NCI-H774 (cell line): ENCODE measurements at regions not wholly inside any gene's neighbourhood (a gene's known extent, or its start where the extent isn't known, plus 50 kb on each side); places are given as distances from the start of the nearest gene placed in this dataset.

ENCODE experiments used
- DNase-seq: peaks from one replicate; lab custom pipeline; 2025; lab: John Stamatoyannopoulos, UW

DNA sequence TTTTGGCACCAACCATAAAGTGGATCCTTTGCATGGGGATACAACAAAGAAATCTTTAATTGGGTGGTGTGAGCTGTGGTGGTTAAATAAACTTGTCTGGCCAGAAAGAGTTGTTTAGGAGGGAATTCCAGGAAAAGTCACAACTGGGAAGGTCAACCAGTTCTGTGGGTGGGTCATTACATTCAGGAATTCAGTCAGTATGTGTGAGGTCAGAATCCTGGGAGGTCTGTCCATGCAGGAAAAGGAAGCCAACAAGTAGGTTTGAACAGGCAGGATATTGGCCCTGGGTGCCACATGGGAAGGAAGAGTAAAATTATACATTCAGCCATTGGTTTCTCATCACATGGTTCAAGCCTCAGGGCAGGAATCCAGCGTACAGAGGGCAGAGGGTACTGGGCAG is 162.3 kb upstream of the ADAMTS5 start:
- DNase-seq, result no peak

DNA sequence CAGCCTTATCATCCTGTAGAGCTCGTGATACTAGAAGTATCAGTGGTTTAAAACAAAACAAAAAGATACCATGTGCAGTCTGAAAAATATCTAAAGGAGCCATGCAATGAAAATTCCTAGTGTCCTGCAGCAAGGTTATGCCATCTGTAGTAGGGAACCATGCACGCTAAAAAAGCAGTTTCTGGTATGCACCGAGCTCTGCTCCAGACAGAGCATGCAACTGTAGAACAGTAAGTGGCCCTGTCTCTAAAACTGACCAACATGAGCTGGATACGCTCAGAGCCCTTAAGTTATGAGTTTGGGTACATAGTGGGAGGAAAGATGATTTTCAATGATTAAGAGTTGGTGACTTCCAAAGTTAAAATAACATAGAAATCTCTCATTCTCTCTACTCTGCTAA is 159.3 kb upstream of the ADAMTS5 start:
- DNase-seq, result no peak

DNA sequence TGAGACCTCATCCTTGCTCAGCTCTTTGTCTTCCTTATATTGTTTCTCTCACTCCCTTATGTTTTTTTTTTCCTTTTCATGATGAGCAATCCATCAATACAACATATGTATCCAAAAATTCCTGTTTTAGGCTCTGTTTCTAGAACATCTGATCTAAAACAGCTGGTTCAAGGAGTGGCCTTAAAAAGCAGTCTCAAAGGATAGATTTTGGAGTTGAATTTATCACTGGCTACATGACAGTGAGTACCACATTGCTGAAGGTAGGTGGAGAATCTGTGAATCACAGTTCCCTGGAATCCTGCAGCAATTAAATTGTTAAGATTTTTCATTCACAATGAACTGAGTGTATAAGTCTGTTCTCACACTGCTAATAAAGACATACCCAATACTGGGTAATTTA is 155.8 kb upstream of the ADAMTS5 start:
- DNase-seq, result no peak

DNA sequence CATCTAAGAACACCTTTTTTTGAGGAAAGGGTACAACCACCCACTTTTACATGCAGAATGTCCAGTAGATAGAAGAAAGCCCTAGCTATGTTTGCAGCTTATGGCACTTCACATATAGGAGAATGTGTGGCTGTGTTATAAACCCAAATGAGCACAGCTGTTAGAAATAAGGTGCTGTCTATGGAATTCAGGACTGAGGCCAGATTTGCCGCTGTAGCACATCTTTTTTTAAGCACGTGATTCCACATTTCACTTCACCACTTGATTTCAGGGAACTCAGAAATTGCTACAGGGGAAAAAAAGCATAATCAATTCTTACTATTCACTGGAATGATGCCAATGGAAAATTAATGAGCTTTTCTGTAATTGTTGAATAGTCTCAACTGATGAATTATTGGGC is 147.2 kb upstream of the ADAMTS5 start:
- no peak for DNase-seq

DNA sequence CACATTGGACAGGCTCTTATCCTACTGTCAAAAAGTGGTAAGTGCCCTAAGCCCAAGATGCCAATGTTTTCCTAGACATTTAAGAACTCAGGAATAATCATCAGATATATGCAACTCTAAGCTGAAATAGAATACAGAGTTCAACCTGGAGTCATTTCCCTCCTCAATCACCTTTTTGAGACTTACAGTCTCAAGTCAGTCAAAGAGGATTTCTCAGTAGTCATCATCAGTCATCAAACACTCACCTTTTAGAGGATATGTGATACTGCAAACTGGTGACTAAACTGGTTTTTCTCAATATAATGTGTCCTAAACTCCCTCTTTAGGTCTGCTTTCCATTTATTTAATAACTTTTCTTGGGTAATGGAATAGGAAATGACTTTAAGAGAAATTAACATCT is 145.3 kb upstream of the ADAMTS5 start:
- no peak for DNase-seq

DNA sequence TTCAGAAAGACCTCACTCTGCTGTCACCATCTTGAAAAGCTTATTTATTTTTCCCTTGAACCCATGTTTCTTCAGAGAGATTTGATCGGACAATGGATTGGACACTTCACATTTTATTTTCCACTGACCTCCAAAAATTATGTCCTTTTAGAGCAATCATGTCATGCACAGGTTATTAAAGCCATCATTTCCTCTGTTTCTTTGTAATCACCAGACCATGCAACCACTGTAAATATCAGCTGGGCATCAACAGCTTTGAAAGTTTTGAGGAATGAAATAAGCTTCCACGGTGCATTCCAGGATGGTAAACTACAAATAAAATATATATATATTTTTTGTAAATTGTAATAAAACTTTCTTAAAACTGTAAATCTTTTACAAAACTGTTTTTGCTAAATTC is 144.1 kb upstream of the ADAMTS5 start:
- DNase-seq, result no peak

DNA sequence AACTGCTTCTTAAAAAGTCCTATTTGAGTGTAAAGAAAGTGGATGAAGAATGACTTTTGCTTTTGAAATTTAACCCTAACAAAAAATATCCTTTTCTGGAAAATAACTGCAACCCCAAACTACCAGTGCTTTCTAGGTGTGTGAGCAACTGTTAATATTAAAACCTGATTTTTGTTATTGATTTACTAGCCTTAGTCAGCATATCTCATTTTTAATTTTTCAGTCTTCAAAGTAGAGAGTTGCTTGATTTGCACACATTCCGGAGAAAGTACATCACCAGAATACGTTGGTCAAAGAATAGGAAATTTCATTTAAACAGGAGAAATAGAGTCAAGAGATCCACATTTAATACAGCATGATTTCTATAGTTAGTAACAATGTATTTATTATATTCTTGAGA is 141.8 kb upstream of the ADAMTS5 start:
- DNase-seq, result no peak

DNA sequence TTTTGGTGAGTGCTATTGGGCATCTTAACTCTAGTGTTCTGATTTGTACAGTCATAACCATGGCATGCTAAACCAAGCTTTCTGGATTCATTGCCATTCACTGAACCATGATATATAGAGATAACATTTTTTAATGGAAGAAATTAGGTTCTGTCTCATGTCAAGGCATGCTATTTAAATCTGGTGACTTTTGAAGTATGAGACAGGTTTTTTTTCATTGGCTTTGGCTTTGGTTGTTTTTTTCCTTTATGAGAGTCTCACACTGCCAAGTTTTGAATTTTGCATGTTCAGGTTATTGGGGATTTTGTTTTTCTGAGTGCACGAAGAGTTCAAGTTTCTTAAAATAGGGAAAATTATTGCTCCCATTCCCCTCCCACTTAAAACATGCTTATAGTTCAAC is 141.3 kb upstream of the ADAMTS5 start:
- DNase-seq, result no peak

DNA sequence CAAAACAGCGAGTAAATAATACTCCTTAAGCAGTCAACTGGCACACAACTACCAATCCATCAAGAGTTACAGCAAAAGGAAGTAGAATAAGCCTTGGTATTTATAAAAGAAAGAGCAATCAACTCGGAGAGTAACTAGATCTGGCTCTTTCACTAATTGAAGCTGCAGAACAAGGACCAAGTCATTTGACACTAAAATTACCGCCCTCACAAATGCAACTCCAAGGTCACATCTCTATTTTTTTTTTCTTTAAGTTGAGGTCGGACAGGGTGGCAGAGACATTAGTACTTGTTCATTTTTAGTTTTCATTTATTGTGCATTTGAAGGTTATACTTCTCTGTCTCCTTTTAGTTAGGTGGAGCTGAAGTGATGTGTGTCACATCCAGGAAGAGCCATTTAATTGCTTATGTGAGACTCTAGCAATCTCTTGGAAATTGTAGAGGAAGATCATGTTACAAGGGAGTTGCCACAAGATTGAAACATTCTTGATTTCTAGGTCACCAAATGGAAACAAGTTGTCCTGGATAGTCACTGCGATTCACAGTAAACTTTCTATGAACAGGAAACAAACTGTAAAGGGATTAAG is 138.1 kb upstream of the ADAMTS5 start:
- DNase-seq, result no peak

DNA sequence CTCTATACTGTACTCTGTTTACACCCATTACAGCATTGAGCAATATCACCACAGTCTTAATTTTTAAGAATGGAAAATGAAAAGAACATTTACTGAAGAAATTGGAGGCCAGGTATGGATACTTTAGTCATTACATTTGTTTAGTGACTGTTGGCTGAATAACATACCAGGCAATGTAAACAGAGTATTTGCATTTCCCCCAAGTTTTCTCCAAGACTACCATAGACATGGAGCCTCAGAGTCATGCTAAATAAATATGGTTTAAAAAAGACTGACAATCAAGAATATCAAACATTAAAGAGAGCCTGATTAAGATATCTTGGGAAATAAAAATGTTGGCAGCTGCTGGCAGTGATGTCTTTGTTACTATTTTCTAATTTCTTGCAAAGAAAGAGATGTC is 136.9 kb upstream of the ADAMTS5 start:
- no peak for DNase-seq

DNA sequence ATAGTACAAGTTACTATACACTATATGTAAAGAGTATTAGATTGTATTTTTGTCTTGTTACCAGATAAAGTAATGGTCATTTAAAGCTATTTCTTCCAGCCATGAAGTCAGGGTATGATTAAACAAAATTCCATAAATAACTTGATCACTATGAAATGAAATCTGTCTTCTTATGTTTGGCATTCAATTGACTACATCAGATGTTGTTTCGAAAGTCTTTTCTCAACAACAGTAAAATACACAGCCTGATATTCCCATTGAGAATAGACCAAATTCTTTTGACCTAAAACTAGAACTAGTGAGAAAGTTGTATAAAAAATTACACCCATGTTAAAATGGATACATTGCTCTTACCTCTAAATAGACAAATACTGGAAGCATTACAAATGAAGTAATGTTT is 134.6 kb upstream of the ADAMTS5 start:
- no peak for DNase-seq

DNA sequence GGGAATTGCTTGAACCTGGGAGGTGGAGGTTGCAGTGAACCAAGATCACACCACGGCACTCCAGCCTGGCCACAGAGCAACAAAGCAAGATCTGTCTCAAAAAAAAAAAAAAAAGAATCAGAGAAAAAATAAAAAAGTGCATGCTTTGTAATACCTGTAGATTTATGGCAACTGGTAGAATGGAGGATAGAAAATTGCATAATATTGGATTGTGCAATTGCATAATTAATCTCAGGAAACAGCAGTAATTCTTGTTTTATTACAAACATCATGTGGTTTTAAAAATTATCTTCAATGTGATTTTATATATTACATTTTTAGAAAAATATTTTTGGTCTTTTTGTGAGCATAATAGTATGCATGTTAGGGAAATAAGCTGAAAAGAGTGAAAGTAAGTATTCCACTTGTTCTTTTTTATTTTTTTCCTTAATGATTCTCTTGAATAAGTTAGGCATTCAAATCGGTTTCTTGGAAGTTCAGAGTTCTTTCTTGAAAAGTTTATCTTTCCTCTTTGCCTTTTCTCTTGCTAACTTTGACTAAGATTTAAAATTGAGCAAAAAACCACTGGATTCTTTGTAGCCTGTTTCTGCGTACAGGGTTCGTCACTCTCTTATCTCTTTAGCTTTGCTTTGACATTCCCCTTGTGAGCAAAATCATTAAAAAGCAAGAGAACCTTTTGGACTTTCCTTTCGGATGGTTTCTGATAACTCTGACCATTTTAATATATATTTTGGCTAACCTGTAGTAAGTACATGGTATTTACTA is 127.5 kb upstream of the ADAMTS5 start:
- DNase-seq, result no peak

DNA sequence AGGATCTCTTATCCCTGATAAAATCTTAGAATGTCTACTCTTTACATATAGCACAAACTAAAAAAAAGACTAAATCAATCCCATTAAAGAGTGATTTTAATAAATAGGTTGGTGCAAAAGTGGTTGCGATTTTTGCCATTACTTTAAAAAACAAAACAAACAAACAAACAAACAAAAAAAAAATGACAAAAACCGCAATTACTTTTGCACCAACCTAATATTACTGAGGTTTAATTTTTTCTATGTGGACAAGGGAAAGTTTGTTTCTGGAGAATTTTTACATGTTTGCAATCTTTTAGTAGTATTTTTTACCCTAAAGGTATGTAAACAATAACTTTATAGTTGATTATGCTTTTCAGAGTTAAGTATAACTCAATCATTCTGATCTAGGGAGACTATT is 119.7 kb upstream of the ADAMTS5 start:
- no peak for DNase-seq

DNA sequence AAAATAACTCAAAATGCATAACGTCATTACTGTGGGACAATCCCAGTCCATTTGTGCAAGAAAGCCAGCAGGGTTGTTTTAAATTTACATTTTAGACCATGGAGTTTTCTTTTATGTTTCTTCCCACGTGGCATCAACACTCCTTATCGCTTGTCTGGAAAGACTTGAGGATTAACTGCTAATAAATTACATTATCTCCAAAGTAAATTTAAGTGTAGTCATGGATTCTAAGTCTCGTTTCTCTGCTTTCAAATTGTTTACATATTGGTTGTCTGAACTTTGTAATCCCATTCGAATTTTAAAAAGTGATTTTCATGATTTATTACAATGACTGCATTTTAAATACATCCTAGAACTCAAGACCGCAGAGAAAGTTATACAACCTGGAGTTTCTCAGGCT is 119.3 kb upstream of the ADAMTS5 start:
- no peak for DNase-seq

DNA sequence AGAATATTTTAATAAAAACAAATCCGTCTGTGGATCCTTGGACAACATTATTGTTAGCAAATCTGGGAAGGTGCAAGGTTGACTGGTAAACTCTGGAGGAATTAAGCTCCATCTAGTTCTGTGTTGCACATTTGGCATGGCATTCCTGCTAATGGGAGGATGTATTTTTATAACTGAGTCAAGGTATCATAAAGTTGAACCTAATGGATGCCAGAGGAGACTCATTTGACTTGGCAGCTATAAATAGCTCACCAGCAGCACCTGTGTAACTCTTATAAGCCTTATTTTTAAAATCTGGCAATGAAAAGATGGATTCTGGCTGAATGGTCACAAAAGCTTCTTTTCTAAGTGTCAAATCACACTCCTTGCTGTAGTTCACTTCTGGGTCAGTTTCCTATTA is 118.5 kb upstream of the ADAMTS5 start:
- DNase-seq, result no peak

DNA sequence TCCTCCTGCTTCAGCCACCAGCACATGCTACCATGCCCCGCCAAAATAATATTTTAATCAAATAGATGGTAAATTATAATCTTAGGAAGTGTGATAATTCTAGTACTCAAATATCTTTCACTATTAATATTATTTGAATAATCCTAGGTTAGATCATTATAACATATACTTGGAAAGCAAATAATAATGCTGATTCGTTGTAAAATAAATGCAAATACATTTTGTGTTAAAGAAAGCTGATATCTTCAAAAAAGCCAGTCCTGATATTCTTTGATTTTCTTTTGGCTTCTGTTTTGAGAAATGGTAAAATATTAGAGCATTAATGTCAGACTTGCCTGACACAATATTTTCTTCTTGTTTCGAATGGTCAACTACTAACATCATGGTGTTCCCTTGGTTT is 116.3 kb upstream of the ADAMTS5 start:
- no peak for DNase-seq

DNA sequence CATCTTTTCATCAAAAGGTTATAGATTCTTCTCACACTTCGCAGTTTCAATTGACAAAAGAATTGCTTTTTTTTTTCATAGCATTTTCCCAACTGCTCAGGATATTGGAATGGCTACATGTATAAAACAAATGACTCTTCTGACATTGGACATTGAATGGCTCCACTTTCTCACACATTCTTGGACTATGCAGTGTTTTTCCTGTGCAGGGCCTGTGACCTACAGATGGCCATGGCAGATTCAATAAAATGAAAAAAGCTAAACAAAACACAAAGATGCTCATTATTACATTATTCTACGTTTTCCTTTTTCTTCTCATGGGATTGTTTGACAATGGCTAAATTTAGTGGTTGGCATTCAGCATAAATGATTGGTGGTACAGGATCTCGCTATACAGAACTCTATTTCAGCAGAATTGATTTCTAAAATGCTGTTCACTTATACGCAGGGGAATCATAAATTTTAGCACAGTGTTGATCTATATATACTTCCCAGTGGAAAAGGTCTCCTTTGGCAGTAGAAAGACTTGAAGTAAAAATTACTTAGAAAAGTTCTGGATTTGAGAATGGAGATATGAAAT is 115.6 kb upstream of the ADAMTS5 start:
- no peak for DNase-seq

DNA sequence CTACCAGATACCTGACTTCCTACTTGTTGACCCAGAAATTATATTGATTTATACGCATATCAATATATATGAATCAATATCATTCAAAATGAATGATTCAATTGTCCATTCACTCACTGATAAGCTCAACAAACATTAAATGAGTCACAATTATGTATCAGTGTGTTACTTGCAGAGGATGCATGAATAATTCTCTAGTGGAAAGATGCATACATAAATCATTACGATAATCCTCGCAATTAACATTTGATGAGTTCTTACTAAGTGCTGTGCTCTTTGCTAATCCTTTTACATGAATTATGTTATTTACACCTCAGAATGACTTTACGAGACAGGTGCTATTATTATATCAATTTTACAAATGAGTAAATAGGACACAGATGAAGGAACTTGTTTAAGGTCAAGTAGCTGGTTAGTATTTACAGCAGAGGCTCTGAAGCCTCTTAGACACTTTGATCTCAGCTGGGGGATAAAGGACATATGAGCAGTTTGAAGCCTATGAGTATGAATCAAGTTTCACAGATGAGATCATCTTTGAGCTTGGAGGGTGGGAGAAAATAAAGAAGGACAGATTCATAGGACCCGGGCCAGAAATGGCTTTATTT is 112.8 kb upstream of the ADAMTS5 start:
- no peak for DNase-seq

DNA sequence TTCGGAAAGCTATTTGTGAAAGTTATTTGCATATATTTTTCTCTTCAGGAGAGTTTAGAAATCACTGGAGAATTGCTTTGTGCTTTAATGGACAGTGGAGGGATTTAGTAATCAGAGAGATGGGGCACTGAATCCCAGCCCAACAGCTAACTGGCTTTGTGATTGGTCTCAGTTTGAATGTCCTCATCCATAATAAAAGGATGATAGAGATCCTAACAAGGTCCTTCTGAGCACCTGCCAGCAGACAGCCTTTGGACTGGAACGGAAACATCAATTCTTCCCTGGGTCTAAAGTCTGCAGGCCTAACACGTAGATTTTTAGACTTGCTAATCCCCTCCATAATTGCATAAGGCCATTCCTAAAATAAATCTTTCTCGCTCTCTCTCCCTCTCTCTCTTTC is 112.0 kb upstream of the ADAMTS5 start:
- no peak for DNase-seq

DNA sequence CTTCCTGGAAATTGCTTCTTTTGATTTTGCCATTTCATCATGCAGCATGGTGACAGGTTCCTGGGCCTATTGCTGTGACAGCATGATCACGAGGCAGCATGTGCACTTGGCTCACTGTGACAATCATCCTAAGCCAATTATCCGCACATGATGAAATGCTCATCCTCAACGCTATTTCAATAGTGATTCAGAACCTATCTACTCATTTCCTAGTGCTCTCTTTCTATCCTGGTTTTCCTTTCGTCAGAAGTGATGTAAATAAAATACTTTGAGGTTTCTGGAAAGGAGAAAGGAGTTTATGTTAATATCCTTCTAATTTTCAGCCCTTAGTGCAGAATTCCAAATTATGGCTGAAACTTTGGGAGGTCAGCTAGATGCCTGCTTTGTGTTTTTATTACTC is 110.6 kb upstream of the ADAMTS5 start:
- no peak for DNase-seq

DNA sequence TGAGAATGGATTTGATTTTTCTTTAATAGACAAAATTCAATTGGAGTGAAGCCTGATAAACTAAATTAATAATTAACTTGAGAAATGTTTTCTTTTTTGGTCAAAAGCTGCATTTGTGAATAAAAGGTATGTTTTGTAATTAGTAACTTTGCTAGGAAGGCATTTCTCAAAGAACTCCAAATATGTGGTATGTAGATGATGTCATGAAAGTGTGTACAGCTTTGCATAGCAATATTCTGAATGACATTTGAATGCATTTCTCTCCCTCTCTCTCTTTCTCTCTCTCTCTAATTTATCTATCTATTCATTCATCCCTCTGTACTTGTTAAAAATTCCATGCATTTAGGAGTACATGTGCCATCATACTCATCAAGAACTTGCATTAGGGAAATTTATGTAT is 109.1 kb upstream of the ADAMTS5 start:
- no peak for DNase-seq

DNA sequence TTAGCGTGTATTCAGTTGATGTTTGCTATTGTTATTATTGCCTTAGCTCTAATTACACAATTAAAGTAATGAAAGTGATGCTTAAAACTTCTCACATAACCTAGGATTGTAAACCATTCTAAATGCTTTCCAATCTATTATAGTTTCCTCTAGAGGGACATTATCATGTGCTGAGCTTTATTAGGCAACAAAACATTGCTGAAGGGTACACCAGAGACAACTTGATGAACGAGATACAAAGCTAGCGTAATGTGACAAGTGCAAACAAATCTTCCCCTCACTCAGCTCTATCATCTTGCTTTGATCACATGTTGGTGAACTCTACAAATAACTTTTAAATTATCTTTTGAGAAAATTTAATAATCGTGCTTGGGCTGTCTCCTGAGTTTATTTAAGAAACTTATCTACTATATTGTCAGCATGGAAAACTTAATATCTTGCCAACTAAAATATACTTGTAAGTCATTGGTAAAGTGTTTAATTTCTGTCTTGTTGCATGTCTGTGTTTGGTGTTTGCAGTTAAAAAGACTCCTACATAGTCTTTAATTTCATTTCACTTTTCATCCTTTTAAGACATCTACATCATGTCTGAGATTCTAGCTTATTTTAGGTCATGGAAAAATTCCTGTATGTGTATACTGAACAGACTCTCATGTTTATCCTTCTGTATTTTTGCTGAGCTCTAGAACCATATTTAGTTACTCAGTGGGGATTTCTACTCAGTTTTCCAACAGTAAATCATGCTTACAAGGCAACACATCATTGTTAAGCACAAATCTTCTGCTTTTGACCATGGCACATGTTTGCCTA is 104.2 kb upstream of the ADAMTS5 start:
- no peak for DNase-seq

DNA sequence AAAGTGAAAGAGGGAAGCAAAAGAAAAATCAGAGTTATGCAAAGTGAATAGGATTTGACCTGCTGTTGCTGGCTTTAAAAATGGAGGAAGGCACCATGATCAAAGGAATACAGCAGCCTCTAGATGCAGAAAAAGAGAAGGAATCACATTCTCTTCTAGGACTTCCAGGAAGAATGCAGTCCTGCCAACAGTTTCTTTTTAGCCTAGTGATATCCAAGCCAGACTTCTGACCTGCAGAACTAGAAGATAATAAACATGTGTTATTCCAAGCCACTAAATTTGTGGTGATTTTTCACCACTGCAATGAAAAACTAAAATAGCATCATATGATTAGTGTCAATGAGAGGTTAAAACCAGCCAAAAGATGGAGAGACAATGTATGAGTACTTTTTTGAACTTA is 101.9 kb upstream of the ADAMTS5 start:
- DNase-seq, result no peak
